Hepatocyte (in vitro differentiated cells): ENCODE measurements at regions not wholly inside any gene's neighbourhood (a gene's known extent, or its start where the extent isn't known, plus 50 kb on each side); places are given as distances from the start of the nearest gene placed in this dataset.

ENCODE experiments used
- EZH2 ChIP-seq: fragments of 200-600 bp; sonication (generic); IDR thresholded peaks from 2 replicates; pipeline ENCODE4 v1.6.1; 2016; ENCODE audit warnings: antibody characterized with exemption, mild to moderate bottlenecking, borderline replicate concordance
- TF ChIP-seq, protein P1 (sequence below): fragments of 200-600 bp; sonication (generic); IDR thresholded peaks from 2 replicates; pipeline ENCODE4 v1.5.1; 2016; ENCODE audit warnings: antibody characterized with exemption, mild to moderate bottlenecking; ENCODE audit not compliant: poor library complexity

DNA sequence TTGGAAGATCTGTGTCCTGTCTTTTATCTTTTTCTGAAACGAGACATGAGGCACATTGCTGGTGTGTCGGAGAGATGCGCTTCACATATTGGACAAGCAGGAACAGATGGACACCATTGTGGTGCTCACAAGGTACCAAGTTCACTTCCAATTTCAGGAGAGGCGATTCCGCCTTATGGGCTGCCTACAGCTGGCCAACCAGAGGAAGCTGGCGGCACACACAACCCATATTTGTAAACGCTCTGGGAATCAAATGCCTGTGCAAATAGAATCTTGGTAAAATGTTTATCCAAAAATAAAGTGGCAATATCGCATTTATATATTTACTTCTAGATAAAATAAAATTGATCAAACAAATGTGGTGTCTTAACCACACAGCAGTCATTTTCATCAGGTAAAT lies 337.4 kb downstream of the TCERG1L start:
- TF ChIP-seq, protein P1, sequence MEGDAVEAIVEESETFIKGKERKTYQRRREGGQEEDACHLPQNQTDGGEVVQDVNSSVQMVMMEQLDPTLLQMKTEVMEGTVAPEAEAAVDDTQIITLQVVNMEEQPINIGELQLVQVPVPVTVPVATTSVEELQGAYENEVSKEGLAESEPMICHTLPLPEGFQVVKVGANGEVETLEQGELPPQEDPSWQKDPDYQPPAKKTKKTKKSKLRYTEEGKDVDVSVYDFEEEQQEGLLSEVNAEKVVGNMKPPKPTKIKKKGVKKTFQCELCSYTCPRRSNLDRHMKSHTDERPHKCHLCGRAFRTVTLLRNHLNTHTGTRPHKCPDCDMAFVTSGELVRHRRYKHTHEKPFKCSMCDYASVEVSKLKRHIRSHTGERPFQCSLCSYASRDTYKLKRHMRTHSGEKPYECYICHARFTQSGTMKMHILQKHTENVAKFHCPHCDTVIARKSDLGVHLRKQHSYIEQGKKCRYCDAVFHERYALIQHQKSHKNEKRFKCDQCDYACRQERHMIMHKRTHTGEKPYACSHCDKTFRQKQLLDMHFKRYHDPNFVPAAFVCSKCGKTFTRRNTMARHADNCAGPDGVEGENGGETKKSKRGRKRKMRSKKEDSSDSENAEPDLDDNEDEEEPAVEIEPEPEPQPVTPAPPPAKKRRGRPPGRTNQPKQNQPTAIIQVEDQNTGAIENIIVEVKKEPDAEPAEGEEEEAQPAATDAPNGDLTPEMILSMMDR = no peak
- TF ChIP-seq EZH2 = no peak
